CD4-positive, alpha-beta memory T cell (primary cell): ENCODE measurements at regions not wholly inside any gene's neighbourhood (a gene's known extent, or its start where the extent isn't known, plus 50 kb on each side); places are given as distances from the start of the nearest gene placed in this dataset.

Experiments used
- CTCF ChIA-PET: fragments of 350-600 bp; sonication (Branson Sonifier 250); formaldehyde crosslinking; loops from one replicate; lab custom pipeline; 2021; ENCODE audit warnings: inconsistent platforms; ENCODE audit not compliant: partially characterized antibody; lab: Charles Lee
- POLR2A ChIA-PET: fragments of 350-600 bp; sonication (Branson Sonifier 250); formaldehyde crosslinking; loops from one replicate; lab custom pipeline; 2021; ENCODE audit not compliant: partially characterized antibody; lab: Charles Lee
- DNase-seq, 5 donors: peaks; one replicate each; pipeline versions ENCODE4 v3.0.0 to v3.0.0-alpha.2; 2020 to 2022; ENCODE audit warnings: mixed read lengths in 1 of 5
- H3K27ac ChIP-seq: one replicate; pipeline ENCODE4 v1.7.0; 2013; ENCODE audit warnings: low read depth, low read length
- H3K27me3 ChIP-seq: 2 replicates; pipeline ENCODE4 v1.7.0; 2013; ENCODE audit warnings: mild to moderate bottlenecking, low read length, moderate library complexity; ENCODE audit not compliant: insufficient read depth
- H3K36me3 ChIP-seq: 2 replicates; pipeline ENCODE4 v1.7.0; 2013; ENCODE audit warnings: mild to moderate bottlenecking, low read length, moderate library complexity; ENCODE audit not compliant: insufficient read depth
- H3K4me1 ChIP-seq: 2 replicates; pipeline ENCODE4 v1.7.0; 2013; ENCODE audit warnings: mild to moderate bottlenecking, low read length, moderate library complexity; ENCODE audit not compliant: insufficient read depth
- H3K4me3 ChIP-seq, 2 donors: one replicate each; pipeline ENCODE4 v1.7.0; 2013; ENCODE audit warnings: low read length in 2 of 2, mild to moderate bottlenecking in 1 of 2
- H3K9me3 ChIP-seq, 2 donors: one replicate each; pipeline ENCODE4 v1.7.0; 2013; ENCODE audit warnings: low read length in 2 of 2, control low read depth in 1 of 2; ENCODE audit not compliant: control insufficient read depth in 1 of 2
- H3K27ac Mint-ChIP-seq, 7 donors: one replicate each; pipeline ENCODE4 v1.8.0; 2020 to 2021; ENCODE audit warnings: mixed read lengths in 7 of 7, mild to moderate bottlenecking in 6 of 7, inconsistent platforms in 3 of 7, moderate library complexity in 3 of 7
- H3K27me3 Mint-ChIP-seq, 2 donors: one replicate each; pipeline ENCODE4 v1.8.0; 2020 to 2021; ENCODE audit warnings: mixed read lengths in 2 of 2
- H3K36me3 Mint-ChIP-seq, 2 donors: one replicate each; pipeline ENCODE4 v1.8.0; 2020 to 2021; ENCODE audit warnings: mixed read lengths in 2 of 2, inconsistent platforms in 1 of 2, mild to moderate bottlenecking in 1 of 2
- H3K4me1 Mint-ChIP-seq, 4 donors: one replicate each; pipeline ENCODE4 v1.8.0; 2020 to 2021; ENCODE audit warnings: mixed read lengths in 4 of 4, mild to moderate bottlenecking in 1 of 4
- H3K4me3 Mint-ChIP-seq, 8 donors: one replicate each; pipeline ENCODE4 v1.8.0; 2020 to 2021; ENCODE audit warnings: mixed read lengths in 8 of 8, mild to moderate bottlenecking in 7 of 8, moderate library complexity in 6 of 8, inconsistent platforms in 3 of 8
- H3K9me3 Mint-ChIP-seq, 8 donors: one replicate each; pipeline ENCODE4 v1.8.0; 2020 to 2021; ENCODE audit warnings: mixed read lengths in 8 of 8, mild to moderate bottlenecking in 5 of 8, inconsistent platforms in 3 of 8, moderate library complexity in 1 of 8
- intact Hi-C: fragments of 100-400 bp; cut with micrococcal nuclease; formaldehyde crosslinking; loops from one replicate; pipeline ENCODE4 v1.15.1; 2023

GRCh38 chr5:93649234-93649900, 66.3 kb downstream of the NR2F1 start:
- Mint-ChIP-seq H3K4me1 (peaks cover 0 to 4% (median under 1%) of the 10 kb centered on the region in 4 donors), H3K27ac (no peak overlapping the region), H3K4me3 (no peak overlapping the region), H3K9me3 (no peaks in the 10 kb centered on the region), H3K27me3 (no peaks in the 10 kb centered on the region), H3K36me3 (peaks cover 0 to 9% of the 10 kb centered on the region in 2 donors)
- Histone ChIP-seq H3K36me3 (no peaks in the 10 kb centered on the region), H3K9me3 (no peaks in the 10 kb centered on the region), H3K4me3 (no peak overlapping the region), H3K27me3 (no peaks in the 10 kb centered on the region), H3K27ac (no peak overlapping the region), H3K4me1 (no peaks in the 10 kb centered on the region)
- DNase-seq: no peak
- ChIA-PET POLR2A (no interaction called here), CTCF (no interaction called here)
- intact Hi-C loops: no loop called here

GRCh38 chr5:93644760-93645159, 61.7 kb downstream of the NR2F1 start:
- Histone ChIP-seq H3K36me3 (no peaks in the 10 kb centered on the region), H3K27me3 (no peaks in the 10 kb centered on the region), H3K4me3 (no peak overlapping the region), H3K27ac (no peak overlapping the region), H3K9me3 (no peaks in the 10 kb centered on the region), H3K4me1 (no peaks in the 10 kb centered on the region)
- peaks cover 0 to 1% (median 0%) of the 10 kb centered on the region in 4 donors for H3K4me1 Mint-ChIP-seq
- H3K36me3 Mint-ChIP-seq: peaks cover 0 to 3% of the 10 kb centered on the region in 2 donors
- ChIA-PET POLR2A (no interaction called here), CTCF (no interaction called here)
- no peak overlapping the region for H3K27ac Mint-ChIP-seq
- intact Hi-C loops: no loop called here
- H3K27me3 Mint-ChIP-seq: no peaks in the 10 kb centered on the region
- DNase-seq: no peak
- H3K4me3 Mint-ChIP-seq: no peak overlapping the region
- H3K9me3 Mint-ChIP-seq: no peaks in the 10 kb centered on the region
